ENCODE measurements at regions not wholly inside any gene's neighbourhood (a gene's known extent, or its start where the extent isn't known, plus 50 kb on each side); places are given as distances from the start of the nearest gene placed in this dataset.

DNA sequence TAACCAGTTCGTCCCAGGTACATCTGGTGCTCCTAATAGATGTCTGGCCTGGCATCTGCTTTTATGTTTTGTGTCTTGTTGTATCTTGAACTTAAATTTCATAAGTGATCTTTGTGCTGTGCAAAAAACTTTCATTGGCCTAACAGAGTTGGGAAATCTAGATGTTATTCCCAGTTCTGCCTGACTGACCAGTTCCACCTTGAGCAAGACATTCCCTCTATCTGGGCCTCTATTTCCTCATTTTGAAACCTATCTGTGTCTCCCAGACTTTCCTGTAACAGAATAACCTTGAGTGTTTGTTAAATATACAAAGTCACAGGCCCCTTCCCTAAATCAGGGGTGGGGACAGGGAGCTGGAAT lies 56.6 kb upstream of the EPCAM start:
- TF ChIP-seq EZH2 (IDR thresholded peaks at IDR 0.05; ENCODE audit: insufficient read depth, poor library complexity, severe bottlenecking) (no peak), EZH2phosphoT487 (IDR thresholded peaks at IDR 0.05; ENCODE audit: insufficient read depth, low read depth) (no peak)
